ENCODE measurements at regions not wholly inside any gene's neighbourhood (a gene's known extent, or its start where the extent isn't known, plus 50 kb on each side); places are given as distances from the start of the nearest gene placed in this dataset.

- DNase-seq, result no peak
These were observed 214.9 kb upstream of the ARRDC4 start for GRCh38 chr15:97745481-97746071.

- no peak for DNase-seq
These were observed 213.2 kb upstream of the ARRDC4 start for GRCh38 chr15:97747342-97747741.

- no peak for DNase-seq
These were observed 211.9 kb upstream of the ARRDC4 start for GRCh38 chr15:97748576-97748975.

GRCh38 chr15:97750060-97750459, 210.4 kb upstream of the ARRDC4 start:
- DNase-seq, result no peak

GRCh38 chr15:97755726-97756125, 204.8 kb upstream of the ARRDC4 start:
- DNase-seq, result no peak

GRCh38 chr15:97759363-97759762, 201.1 kb upstream of the ARRDC4 start:
- DNase-seq, result no peak

GRCh38 chr15:97761110-97761509, 199.4 kb upstream of the ARRDC4 start:
- DNase-seq, result no peak

- no peak for DNase-seq
These were observed 177.3 kb upstream of the ARRDC4 start for GRCh38 chr15:97783240-97783639.

- DNase-seq, result no peak
These were observed 173.8 kb upstream of the ARRDC4 start for GRCh38 chr15:97786741-97787140.

GRCh38 chr15:97790180-97790579, 170.3 kb upstream of the ARRDC4 start:
- DNase-seq, result no peak

- no peak for DNase-seq
These were observed 168.4 kb upstream of the ARRDC4 start for GRCh38 chr15:97791824-97792792.

GRCh38 chr15:97804950-97805349, 155.6 kb upstream of the ARRDC4 start:
- no peak for DNase-seq

- no peak for DNase-seq
These were observed 153.7 kb upstream of the ARRDC4 start for GRCh38 chr15:97806766-97807165.

GRCh38 chr15:97815835-97816234, 144.7 kb upstream of the ARRDC4 start:
- DNase-seq, result no peak

GRCh38 chr15:97817276-97817890, 143.1 kb upstream of the ARRDC4 start:
- DNase-seq, result no peak

- DNase-seq, result no peak
These were observed 124.5 kb upstream of the ARRDC4 start for GRCh38 chr15:97836003-97836402.

- DNase-seq, result no peak
These were observed 122.6 kb upstream of the ARRDC4 start for GRCh38 chr15:97837896-97838295.

GRCh38 chr15:97838606-97839210, 121.8 kb upstream of the ARRDC4 start:
- no peak for DNase-seq

GRCh38 chr15:97840501-97840900, 120.0 kb upstream of the ARRDC4 start:
- no peak for DNase-seq

GRCh38 chr15:97841558-97841957, 118.9 kb upstream of the ARRDC4 start:
- no peak for DNase-seq

- no peak for DNase-seq
These were observed 111.3 kb upstream of the ARRDC4 start for GRCh38 chr15:97849183-97849582.

GRCh38 chr15:97858296-97858695, 102.2 kb upstream of the ARRDC4 start:
- DNase-seq, result no peak

- no peak for DNase-seq
These were observed 98.8 kb upstream of the ARRDC4 start for GRCh38 chr15:97861529-97862260.

Measured in activated naive CD4-positive, alpha-beta T cell (primary cell).